HG03575 (cell line): ENCODE measurements at regions not wholly inside any gene's neighbourhood (a gene's known extent, or its start where the extent isn't known, plus 50 kb on each side); places are given as distances from the start of the nearest gene placed in this dataset.
"Not testable (repeated sequence)": the region's sequence is repeated elsewhere in the genome, so short reads cannot be mapped to it uniquely, and the experiment has no call there.

Experiments
- ATAC-seq: cut with Tn5 transposase; IDR thresholded peaks from one replicate; pipeline ENCODE4 v1.9.1; 2021; ENCODE audit not compliant: unreplicated experiment, insufficient number of reproducible peaks, low FRiP score; ENCODE audit errors: extremely low read depth

GRCh38 chr10:45056806-45057205, 56.1 kb downstream of the ZNF22 start:
- not testable (repeated sequence) for ATAC-seq

GRCh38 chr10:45058580-45058979, 57.9 kb downstream of the ZNF22 start:
- ATAC-seq = no peak

GRCh38 chr10:45058992-45059561, 58.4 kb downstream of the ZNF22 start:
- no peak for ATAC-seq

GRCh38 chr10:45059632-45060031, 58.9 kb downstream of the ZNF22 start:
- no peak for ATAC-seq

GRCh38 chr10:45061982-45062381, 61.3 kb downstream of the ZNF22 start:
- no peak for ATAC-seq

GRCh38 chr10:45063591-45064231, 63.0 kb downstream of the ZNF22 start:
- ATAC-seq = no peak

GRCh38 chr10:45064998-45065397, 64.3 kb downstream of the ZNF22 start:
- ATAC-seq = no peak

- ATAC-seq = no peak
Measured at GRCh38 chr10:45071043-45071813, 70.5 kb downstream of the ZNF22 start.

GRCh38 chr10:45075216-45075615, 74.5 kb downstream of the ZNF22 start:
- ATAC-seq = no peak

- ATAC-seq = no peak
Measured at GRCh38 chr10:45075826-45076380, 75.2 kb downstream of the ZNF22 start.

GRCh38 chr10:45076891-45077290, 76.2 kb downstream of the ZNF22 start:
- no peak for ATAC-seq

- no peak for ATAC-seq
Measured at GRCh38 chr10:45080331-45080730, 79.6 kb downstream of the ZNF22 start.

- ATAC-seq = no peak
Measured at GRCh38 chr10:45082176-45082575, 81.5 kb downstream of the ZNF22 start.

- ATAC-seq = no peak
Measured at GRCh38 chr10:45091968-45092367, 91.2 kb downstream of the ZNF22 start.

- ATAC-seq = no peak
Measured at GRCh38 chr10:45093945-45094344, 93.2 kb downstream of the ZNF22 start.

GRCh38 chr10:45095286-45095685, 94.6 kb downstream of the ZNF22 start:
- no peak for ATAC-seq

GRCh38 chr10:45096001-45096400, 95.3 kb downstream of the ZNF22 start:
- no peak for ATAC-seq

- no peak for ATAC-seq
Measured at GRCh38 chr10:45100429-45100828, 99.7 kb downstream of the ZNF22 start.

- ATAC-seq = no peak
Measured at GRCh38 chr10:45104674-45105073, 104.0 kb downstream of the ZNF22 start.

GRCh38 chr10:45105309-45105708, 104.6 kb downstream of the ZNF22 start:
- ATAC-seq = not testable (repeated sequence)
